ENCODE measurements at regions not wholly inside any gene's neighbourhood (a gene's known extent, or its start where the extent isn't known, plus 50 kb on each side); places are given as distances from the start of the nearest gene placed in this dataset.

GRCh38 chr1:209227171-209227570 is 356.3 kb upstream of the CAMK1G start:
- TF ChIP-seq SIN3A (IDR thresholded peaks at IDR 0.05; ENCODE audit: borderline replicate concordance, insufficient read depth, low read length) (no peak), REST (IDR thresholded peaks at IDR 0.05; ENCODE audit: insufficient read depth in 1 of 2, low read depth in 2 of 2, low read length in 2 of 2) (no peak)

All from PFSK-1 (cell line).